ENCODE measurements at regions not wholly inside any gene's neighbourhood (a gene's known extent, or its start where the extent isn't known, plus 50 kb on each side); places are given as distances from the start of the nearest gene placed in this dataset.
"Not testable (repeated sequence)": the region's sequence is repeated elsewhere in the genome, so short reads cannot be mapped to it uniquely, and the experiment has no call there.

- H3K4me3 Mint-ChIP-seq: no peak overlapping the region
- peaks cover 27% of the 10 kb centered on the region for H3K4me1 Mint-ChIP-seq
- H3K27me3 Mint-ChIP-seq: no peaks in the 10 kb centered on the region
- no peak overlapping the region for H3K27ac Mint-ChIP-seq
- H3K9me3 Mint-ChIP-seq: peaks cover 4% of the 10 kb centered on the region
- H3K36me3 Mint-ChIP-seq: no peaks in the 10 kb centered on the region
Observed at GRCh38 chr9:72471096-72471495, 50.3 kb upstream of the TMC1 start.

- Mint-ChIP-seq H3K27ac (no peak overlapping the region), H3K27me3 (peaks cover 2% of the 10 kb centered on the region), H3K4me1 (peaks cover 15% of the 10 kb centered on the region), H3K4me3 (no peak overlapping the region), H3K9me3 (peaks cover 2% of the 10 kb centered on the region), H3K36me3 (no peaks in the 10 kb centered on the region)
Observed at GRCh38 chr9:72467766-72468738, 53.4 kb upstream of the TMC1 start.

GRCh38 chr9:72465593-72465984 lies 55.8 kb upstream of the TMC1 start:
- Mint-ChIP-seq H3K27me3 (peaks cover 2% of the 10 kb centered on the region), H3K4me1 (peaks cover 8% of the 10 kb centered on the region), H3K27ac (no peak overlapping the region), H3K4me3 (no peak overlapping the region), H3K9me3 (no peaks in the 10 kb centered on the region), H3K36me3 (no peaks in the 10 kb centered on the region)

GRCh38 chr9:72464857-72465592 lies 56.4 kb upstream of the TMC1 start:
- Mint-ChIP-seq H3K27ac (no peak overlapping the region), H3K4me1 (peaks cover 8% of the 10 kb centered on the region), H3K27me3 (peaks cover 2% of the 10 kb centered on the region), H3K4me3 (no peak overlapping the region), H3K9me3 (no peaks in the 10 kb centered on the region), H3K36me3 (no peaks in the 10 kb centered on the region)

- Mint-ChIP-seq H3K9me3 (no peaks in the 10 kb centered on the region), H3K27me3 (peaks cover 2% of the 10 kb centered on the region), H3K4me3 (no peak overlapping the region), H3K36me3 (no peaks in the 10 kb centered on the region), H3K4me1 (peaks cover 20% of the 10 kb centered on the region), H3K27ac (no peak overlapping the region)
Observed at GRCh38 chr9:72462340-72462739, 59.1 kb upstream of the TMC1 start.

GRCh38 chr9:72460342-72461312 lies 60.8 kb upstream of the TMC1 start:
- Mint-ChIP-seq H3K27ac (no peak overlapping the region), H3K4me3 (no peak overlapping the region), H3K27me3 (peaks cover 2% of the 10 kb centered on the region), H3K9me3 (no peaks in the 10 kb centered on the region), H3K4me1 (peaks cover 20% of the 10 kb centered on the region), H3K36me3 (no peaks in the 10 kb centered on the region)

GRCh38 chr9:72459308-72459707 lies 62.1 kb upstream of the TMC1 start:
- Mint-ChIP-seq H3K27ac (no peak overlapping the region), H3K4me3 (no peak overlapping the region), H3K4me1 (peaks cover 19% of the 10 kb centered on the region), H3K9me3 (no peaks in the 10 kb centered on the region), H3K36me3 (no peaks in the 10 kb centered on the region), H3K27me3 (peaks cover 2% of the 10 kb centered on the region)

GRCh38 chr9:72458153-72458552 lies 63.3 kb upstream of the TMC1 start:
- H3K27me3 Mint-ChIP-seq: no peaks in the 10 kb centered on the region
- H3K4me1 Mint-ChIP-seq: peaks cover 19% of the 10 kb centered on the region
- H3K27ac Mint-ChIP-seq: no peak overlapping the region
- H3K36me3 Mint-ChIP-seq: no peaks in the 10 kb centered on the region
- no peaks in the 10 kb centered on the region for H3K9me3 Mint-ChIP-seq
- H3K4me3 Mint-ChIP-seq: no peak overlapping the region

GRCh38 chr9:72457366-72457765 lies 64.0 kb upstream of the TMC1 start:
- Mint-ChIP-seq H3K36me3 (no peaks in the 10 kb centered on the region), H3K27ac (no peak overlapping the region), H3K27me3 (no peaks in the 10 kb centered on the region), H3K4me1 (peaks cover 19% of the 10 kb centered on the region), H3K4me3 (no peak overlapping the region), H3K9me3 (no peaks in the 10 kb centered on the region)

GRCh38 chr9:72454871-72455491 lies 66.4 kb upstream of the TMC1 start:
- no peak overlapping the region for H3K27ac Mint-ChIP-seq
- H3K36me3 Mint-ChIP-seq: no peaks in the 10 kb centered on the region
- H3K27me3 Mint-ChIP-seq: peaks cover 2% of the 10 kb centered on the region
- H3K9me3 Mint-ChIP-seq: no peaks in the 10 kb centered on the region
- no peak overlapping the region for H3K4me3 Mint-ChIP-seq
- H3K4me1 Mint-ChIP-seq: peaks cover 19% of the 10 kb centered on the region

- H3K36me3 Mint-ChIP-seq: no peaks in the 10 kb centered on the region
- H3K9me3 Mint-ChIP-seq: no peaks in the 10 kb centered on the region
- no peak overlapping the region for H3K4me3 Mint-ChIP-seq
- H3K27ac Mint-ChIP-seq: no peak overlapping the region
- H3K4me1 Mint-ChIP-seq: peaks cover 16% of the 10 kb centered on the region
- peaks cover 2% of the 10 kb centered on the region for H3K27me3 Mint-ChIP-seq
Observed at GRCh38 chr9:72453797-72454196, 67.6 kb upstream of the TMC1 start.

- H3K4me3 Mint-ChIP-seq, H3K27ac Mint-ChIP-seq, H3K36me3 Mint-ChIP-seq, H3K27me3 Mint-ChIP-seq, H3K9me3 Mint-ChIP-seq: not testable (repeated sequence)
- peaks cover 31% of the 10 kb centered on the region for H3K4me1 Mint-ChIP-seq
Observed at GRCh38 chr9:72446241-72446640, 75.2 kb upstream of the TMC1 start.

GRCh38 chr9:72445306-72445995 lies 76.0 kb upstream of the TMC1 start:
- no peak overlapping the region for H3K4me3 Mint-ChIP-seq
- H3K27me3 Mint-ChIP-seq: peaks cover 2% of the 10 kb centered on the region
- H3K4me1 Mint-ChIP-seq: peaks cover 31% of the 10 kb centered on the region
- peak overlapping the region; percentile 69 for H3K27ac Mint-ChIP-seq
- H3K36me3 Mint-ChIP-seq: no peaks in the 10 kb centered on the region
- no peaks in the 10 kb centered on the region for H3K9me3 Mint-ChIP-seq

- H3K27me3 Mint-ChIP-seq: peaks cover 2% of the 10 kb centered on the region
- H3K36me3 Mint-ChIP-seq: no peaks in the 10 kb centered on the region
- H3K4me1 Mint-ChIP-seq: peaks cover 31% of the 10 kb centered on the region
- H3K27ac Mint-ChIP-seq: no peak overlapping the region
- H3K4me3 Mint-ChIP-seq: no peak overlapping the region
- no peaks in the 10 kb centered on the region for H3K9me3 Mint-ChIP-seq
Observed at GRCh38 chr9:72444435-72444834, 77.0 kb upstream of the TMC1 start.

Measured in activated naive CD4-positive, alpha-beta T cell treated with anti-CD3 and anti-CD28 coated beads, Interleukin-2, amount 50 U/mL, for 24 hours (primary cell).